Esophagus squamous epithelium (tissue), 4 donors: ENCODE measurements at regions not wholly inside any gene's neighbourhood (a gene's known extent, or its start where the extent isn't known, plus 50 kb on each side); places are given as distances from the start of the nearest gene placed in this dataset.

Source experiments
- CTCF ChIP-seq, 6 experiments: fragments of 450-650 bp in 4 of 6; fragments of 200-600 bp in 2 of 6; sonication (generic) in 2 of 6; IDR thresholded peaks; one replicate each; pipeline ENCODE4 v1.5.1; 2016 to 2019; ENCODE audit warnings: antibody characterized with exemption in 6 of 6, mild to moderate bottlenecking in 4 of 6, moderate library complexity in 4 of 6
- POLR2A ChIP-seq, 4 donors: fragments of 450-650 bp; IDR thresholded peaks; one replicate each; pipeline ENCODE4 v1.6.1; 2017; ENCODE audit warnings: antibody characterized with exemption in 4 of 4, mild to moderate bottlenecking in 4 of 4, moderate library complexity in 3 of 4

GRCh38 chr1:60279798-60280197 is 206.2 kb upstream of the C1orf87 start:
- no peak for TF ChIP-seq CTCF (IDR thresholded peaks at IDR 0.05)
- TF ChIP-seq POLR2A (IDR thresholded peaks at IDR 0.05): no peak
